GM21515 (cell line): ENCODE measurements at regions not wholly inside any gene's neighbourhood (a gene's known extent, or its start where the extent isn't known, plus 50 kb on each side); places are given as distances from the start of the nearest gene placed in this dataset.
"Not testable (repeated sequence)": the region's sequence is repeated elsewhere in the genome, so short reads cannot be mapped to it uniquely, and the experiment has no call there.

Experiments used
- ATAC-seq: cut with Tn5 transposase; IDR thresholded peaks from one replicate; pipeline ENCODE4 v1.9.1; 2021; ENCODE audit not compliant: unreplicated experiment

DNA sequence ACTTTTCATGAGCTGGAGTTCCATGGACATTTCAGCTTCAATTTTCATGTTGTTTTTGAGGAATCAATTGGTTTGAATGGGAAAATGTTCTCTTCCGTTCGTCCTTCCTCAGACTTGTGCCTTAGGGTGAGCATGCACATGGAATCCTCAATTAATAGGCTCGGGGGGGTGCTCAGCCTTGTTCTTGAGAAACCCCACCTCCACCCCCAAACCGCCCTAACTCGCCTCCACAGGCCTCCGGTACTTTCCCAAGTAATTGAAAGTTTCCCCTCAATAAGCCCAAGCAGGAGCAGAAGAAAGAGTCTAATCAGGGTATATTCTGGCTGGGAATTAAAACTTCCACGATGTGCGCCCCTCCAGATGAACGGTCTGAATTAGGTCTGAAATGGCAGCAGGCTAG, 945.2 kb downstream of the GRID1 start:
- ATAC-seq = no peak

DNA sequence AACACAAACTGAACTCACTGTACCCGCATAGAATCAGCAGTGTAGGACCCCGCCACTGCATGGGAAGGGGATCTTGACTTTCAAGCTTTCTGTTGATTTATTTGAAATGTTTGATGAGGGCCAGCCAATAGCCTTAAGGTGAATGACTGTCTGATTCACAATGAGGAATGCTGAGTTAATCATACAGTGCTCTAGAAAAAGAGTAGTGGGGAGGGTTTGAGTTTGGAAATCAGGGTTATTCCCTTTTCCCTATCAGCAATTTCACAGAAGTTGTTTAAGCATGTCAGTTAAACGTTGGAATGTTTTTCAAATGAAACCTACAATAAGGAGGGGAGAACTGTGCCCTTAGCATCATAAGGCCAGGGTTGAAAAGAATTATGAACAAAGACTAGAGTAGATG, 937.5 kb downstream of the GRID1 start:
- no peak for ATAC-seq

DNA sequence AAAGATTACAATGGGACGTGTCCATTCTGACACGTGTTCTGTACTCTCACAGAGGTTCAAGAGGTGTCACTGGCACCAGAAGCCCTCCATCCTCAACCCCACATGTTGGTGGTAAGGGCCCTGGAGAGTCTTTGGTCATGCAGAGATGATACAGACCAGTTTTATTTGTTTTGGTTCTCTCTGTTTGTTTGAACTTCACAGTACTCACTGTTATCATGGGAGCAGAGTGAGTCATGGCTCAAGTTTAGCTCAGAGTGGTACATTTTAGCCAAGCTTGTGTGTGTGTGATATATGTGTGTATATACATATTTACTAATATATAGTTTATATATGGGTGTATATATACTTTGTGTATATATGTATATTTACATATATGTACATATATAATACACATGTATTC, 935.6 kb downstream of the GRID1 start:
- ATAC-seq = no peak

DNA sequence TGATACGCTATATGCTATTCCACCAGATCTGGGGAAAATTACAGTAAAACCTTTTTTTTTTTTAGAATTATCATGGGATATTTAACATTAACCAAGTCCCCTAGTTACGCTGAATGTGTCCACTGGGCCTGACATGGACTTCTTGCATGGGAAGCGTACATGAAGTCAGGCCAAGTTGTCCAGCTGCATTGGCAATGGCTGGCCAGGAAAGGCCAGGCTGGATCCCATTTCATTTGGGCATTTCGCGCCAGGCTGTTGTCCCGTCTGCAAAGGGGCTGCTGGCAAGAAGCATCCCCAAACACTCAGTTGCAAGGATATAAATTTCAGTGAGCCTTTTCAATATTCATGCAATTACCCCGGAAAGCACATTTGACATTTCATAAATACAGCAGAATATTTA, 933.3 kb downstream of the GRID1 start:
- no peak for ATAC-seq

DNA sequence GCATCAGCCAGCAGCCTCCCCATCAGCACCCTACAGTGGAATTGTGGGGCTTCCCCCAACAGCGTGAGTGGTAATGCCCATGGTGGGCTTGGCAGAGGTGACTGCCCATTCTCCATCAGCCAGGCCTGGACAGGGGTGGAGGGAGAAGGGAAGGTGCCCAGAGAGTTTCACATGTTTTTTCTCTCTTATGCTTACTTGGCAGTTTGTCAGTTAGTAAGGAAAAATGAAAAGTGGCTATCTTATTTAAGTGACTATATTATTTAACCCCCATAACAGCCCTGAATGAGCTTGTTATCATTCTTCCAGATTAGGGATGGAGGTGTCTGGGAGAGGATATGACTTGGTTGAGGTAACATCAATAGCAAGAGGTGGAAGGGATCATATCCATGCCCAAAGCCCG, 921.7 kb downstream of the GRID1 start:
- no peak for ATAC-seq

DNA sequence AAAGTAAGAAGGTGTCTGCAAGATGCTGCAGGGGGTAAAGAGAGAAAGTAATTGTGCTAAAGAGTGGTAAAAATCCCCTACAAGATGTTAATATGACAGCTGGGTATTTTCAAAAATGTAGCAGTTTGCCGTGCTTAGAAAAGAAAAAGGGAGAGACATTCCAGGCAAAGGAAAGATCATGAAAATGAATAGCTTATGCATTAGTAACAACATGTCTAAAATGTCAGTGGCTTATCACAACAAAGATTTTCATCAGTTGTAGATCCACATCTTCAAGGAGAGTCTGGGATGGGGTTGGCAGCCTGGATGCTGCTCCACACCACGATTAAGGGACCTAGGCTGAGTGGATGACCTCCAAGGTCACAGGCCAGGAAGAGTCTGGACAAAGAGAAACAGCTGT, 920.9 kb downstream of the GRID1 start:
- ATAC-seq = no peak

DNA sequence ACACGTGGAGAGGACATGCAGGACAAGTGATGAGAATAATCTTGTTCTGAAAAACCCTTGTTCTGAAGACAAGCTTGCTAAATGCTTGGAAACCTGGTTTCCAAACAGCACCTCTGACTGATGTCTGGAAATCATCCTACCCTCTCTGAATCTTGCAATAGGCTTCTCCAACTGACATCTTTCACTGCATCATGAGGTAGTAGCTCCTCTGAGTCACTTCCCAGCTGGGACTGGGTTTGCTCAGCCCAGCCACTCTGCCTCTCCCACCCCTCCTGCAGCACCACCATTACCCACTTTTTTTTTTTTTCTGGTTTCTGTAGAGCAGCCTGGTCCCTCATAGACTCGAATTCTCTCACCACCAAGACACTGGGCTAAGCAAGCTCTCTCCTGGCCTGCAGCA, 919.8 kb downstream of the GRID1 start:
- no peak for ATAC-seq

DNA sequence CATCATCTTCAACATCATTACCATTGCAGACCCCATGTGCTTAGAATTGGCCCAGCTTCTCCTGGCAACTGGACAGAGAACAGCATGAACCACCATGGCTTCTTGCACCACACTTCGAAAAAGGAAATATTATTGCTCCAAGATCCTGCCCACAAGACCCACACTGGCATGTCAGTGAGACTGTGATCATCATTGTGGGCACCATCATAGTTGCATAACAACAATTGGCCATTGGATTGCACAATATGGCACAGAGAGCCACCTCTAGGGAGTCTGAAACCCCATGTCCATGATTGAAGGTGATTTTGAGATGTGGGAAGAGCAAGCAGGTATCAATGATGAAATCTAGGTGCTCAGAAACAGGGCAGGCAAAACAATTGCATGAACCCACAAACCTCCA, 918.9 kb downstream of the GRID1 start:
- no peak for ATAC-seq

DNA sequence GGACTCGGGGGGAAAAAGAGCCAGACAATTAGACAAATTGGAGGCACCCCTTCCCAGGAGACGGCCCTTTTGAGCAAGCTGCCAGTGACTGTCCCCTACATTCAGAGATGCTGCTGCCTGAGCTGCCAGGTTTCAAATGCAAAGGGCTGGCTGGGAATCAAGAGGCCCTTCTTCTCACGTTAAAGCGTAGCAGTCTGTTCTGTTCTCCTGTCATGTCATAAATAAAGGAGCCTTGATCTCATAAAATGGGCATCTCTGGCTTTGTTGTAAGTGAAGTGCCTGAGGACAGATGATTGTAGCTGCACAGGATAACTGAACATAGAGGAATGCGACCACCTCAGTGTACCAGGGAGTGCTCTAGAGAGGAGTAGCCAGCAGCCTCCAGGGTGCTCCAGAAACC, 917.9 kb downstream of the GRID1 start:
- no peak for ATAC-seq

DNA sequence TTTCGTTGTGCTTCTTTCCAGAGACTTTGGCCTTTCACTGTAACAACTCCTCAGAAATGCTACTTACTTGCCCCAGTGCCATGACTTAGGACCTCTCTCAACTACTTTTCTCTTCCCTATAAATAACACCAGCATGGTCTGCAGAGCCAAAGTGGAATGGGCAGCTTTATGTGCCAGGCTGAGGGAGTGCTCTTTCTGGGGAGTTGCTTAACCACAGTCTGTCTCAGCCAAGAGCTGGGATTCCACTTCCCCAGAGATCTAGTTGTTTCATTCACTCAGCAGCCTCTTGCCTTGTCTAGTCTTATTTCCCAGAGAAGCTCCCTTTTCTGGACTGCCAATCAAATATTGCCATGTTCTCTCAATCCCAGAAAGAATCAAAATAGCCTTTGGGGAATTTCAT, 912.2 kb downstream of the GRID1 start:
- ATAC-seq = no peak

DNA sequence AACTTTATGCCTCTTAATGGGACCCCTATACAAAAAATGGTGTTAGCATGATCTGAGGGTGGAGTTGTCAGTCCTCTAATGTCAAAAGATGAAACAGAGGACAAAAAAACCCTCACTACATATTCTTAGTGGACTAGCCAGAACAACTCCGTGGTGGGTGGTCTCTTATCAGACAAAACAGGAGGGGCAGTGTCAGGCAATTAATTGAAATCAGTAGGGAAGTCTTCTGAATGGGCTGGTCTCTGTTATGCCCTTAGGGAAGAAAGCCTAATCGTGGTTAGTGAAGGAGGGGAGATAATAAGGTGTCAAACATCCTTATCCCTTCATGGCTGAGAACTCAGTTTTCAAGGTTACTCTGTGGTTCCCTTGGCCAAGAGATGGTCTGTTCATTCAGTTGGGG, 909.4 kb downstream of the GRID1 start:
- no peak for ATAC-seq

DNA sequence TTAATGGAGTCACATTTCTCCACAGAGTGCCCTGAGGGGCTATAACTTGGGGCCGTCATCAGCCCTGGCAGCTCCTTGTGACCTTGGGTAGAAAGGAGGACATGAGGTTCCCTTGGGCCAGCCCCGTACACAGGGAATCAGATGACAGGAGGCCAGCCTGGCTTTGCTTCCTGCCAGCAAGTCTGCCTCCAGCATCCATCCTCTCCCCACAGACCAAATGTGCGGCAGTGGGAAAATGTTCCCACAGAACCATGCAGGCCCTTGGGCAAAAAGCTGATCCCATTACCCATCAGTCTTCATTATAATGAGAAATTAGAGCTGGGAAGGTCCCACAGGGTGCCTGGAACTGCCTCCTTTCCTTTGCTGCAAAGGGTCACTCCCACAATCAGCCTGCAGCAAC, 908.3 kb downstream of the GRID1 start:
- ATAC-seq = no peak

DNA sequence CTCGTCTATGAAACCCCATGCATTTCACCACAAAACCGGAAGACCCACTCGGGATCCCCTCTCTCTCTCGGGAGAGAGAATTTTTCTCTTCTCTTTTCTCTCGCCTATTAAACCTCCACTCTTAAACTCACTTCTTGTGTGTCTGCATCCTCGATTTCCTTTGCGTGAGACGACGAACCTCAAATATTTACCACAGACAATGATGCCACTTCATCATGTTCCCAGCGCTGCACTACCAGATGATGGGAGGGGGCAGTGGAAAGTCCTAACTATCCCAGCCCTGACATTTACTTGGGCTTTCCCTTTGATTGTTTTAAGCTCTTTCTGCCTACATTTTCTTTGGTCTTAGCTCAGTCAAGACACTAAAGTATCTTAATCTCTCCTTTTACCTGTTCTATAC, 906.7 kb downstream of the GRID1 start:
- no peak for ATAC-seq

DNA sequence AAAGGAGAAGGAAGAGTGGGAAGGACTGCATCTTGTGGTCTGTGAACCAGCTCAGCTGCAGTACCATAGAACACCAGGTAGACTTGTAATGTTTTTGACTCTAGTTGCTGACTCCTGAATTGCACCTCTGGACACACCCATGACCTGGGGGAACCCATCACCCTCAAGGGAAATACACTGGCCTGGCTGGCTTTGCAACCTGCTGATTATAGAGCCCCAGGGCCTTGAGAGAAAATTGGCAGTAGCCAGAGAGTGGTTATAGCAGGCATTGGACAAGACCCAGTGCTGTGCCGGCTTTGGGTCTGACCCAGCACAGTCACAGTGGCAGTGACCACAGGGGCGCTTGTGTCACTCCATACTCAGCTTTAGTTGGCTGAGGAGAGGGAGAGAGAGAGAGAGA, 902.3 kb downstream of the GRID1 start:
- no peak for ATAC-seq

DNA sequence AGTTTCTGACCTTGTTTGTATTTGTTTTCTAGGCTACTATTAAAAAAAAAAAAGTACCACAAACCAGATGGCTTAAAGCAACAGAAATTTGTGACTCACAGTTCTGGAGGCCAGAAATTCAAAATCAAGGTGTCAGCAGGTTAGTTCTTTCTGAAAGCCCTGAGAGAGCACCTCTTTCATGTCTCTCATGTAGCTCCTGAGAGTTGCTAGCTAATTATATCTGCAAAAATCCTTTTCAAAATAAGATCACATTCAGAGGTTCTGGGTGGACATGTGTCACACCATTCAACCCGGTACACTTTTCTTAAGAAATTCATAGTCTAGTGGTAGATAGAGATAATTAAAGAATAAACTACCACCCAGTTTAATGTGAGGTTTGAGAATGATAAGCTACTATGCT, 888.6 kb downstream of the GRID1 start:
- ATAC-seq = no peak

DNA sequence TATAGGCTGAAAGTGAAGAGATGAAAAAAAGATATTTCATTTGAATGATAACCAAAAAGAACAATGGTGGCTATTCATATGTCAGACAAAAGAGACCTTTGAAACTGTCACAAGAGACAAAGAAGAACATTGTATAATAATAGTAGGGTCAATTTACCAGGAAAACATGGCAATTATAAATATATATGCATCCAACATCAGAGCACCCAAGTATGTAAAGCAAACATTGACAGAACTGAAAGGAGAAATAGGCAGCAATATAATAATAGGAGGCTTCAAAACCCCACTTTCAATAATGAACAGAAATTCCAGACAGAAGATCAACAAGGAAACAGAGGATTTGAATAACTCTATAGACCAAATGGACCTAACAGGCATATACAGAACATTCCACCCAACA, 876.2 kb downstream of the GRID1 start:
- no peak for ATAC-seq

DNA sequence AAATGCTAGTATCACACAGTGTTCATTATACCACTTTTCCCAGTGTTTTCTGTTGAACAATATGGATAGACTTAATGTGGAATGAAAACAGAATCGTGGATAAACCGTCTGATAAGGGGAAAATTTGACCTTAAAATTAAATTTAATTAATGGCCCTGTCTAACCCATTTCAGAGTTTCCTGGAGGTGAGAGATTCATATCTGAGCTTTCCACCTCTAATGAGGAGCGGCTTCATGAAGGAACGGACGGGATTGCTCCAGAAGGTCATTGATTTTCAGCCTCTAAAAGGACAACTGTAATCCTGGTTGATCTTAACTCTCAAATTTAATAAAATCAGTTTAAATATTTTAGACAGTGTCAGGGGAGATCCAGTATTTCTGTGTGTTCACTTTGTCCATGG, 874.9 kb downstream of the GRID1 start:
- no peak for ATAC-seq

DNA sequence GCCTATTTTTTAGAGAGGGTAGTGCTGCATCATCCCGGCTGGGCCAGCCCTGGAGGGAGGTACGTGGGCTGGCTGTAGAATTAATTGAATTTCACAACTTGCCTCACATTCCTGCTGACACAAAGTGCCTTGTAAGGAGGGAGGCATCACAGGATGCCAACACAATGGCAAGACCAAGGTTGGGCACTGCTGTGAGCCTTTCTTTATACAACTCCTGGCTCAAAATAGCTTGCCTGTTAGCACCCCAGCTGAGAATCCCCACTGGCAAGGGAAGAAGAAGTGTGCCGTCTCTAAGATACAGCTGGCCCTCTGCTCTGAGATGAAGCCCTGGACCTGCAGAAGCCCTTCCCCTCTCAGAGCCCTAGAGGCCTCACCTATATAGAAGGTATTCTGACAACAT, 873.9 kb downstream of the GRID1 start:
- no peak for ATAC-seq

DNA sequence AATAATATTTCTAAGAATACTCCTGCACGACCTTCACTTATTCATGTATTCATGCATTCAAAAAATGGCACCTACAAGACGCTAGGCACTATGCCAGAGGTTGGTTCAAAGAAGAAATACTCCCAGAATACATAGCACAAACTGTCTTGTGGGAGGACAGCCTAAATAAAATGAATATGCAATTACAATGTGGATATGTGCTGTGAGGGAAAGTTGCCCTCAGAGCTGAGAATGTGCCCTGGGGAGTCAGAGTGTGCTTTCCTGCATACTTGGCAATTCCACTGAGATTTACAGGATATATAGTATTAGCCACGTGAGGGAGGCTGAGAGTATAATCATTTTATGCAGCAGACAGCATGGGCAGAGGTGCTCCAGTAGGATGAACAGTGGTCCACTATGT, 872.9 kb downstream of the GRID1 start:
- no peak for ATAC-seq

DNA sequence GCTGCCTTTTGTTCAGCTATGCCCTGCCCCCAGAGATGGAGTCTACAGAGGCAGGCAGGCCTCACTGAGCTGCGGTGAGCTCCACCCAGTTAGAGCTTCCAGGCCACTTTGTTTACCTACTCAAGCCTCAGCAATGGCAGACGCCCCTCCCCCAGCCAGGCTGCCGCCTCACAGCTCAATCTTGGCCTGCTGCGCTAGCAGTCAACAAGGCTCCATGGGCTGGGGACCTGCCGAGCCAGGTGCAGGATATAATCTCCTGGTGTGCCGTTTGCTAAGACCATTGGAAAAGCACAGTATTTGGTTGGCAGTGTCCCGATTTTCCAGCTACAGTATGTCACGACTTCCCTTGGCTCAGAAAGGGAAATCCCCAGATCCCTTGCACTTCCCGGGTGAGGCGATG, 862.0 kb downstream of the GRID1 start:
- ATAC-seq = not testable (repeated sequence)

DNA sequence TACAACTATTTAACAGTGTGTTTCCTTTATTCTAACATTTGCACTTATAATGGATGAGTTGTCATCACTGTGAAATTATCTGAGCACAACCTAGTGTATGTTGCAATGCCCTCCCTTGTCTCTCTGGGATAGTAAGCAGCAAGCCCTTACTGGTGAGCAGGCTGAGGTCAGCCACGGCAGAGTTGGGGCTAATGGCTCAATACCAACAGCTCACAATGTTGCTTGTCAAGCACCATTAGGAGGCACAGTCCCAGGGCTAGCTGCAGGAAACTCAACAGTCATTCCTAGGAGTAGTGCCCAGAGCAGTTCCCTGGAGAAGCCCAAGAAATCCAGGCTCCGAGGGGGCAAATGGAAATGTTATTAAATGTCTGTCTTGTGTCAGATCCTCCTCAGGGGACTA, 858.4 kb downstream of the GRID1 start:
- ATAC-seq = no peak

DNA sequence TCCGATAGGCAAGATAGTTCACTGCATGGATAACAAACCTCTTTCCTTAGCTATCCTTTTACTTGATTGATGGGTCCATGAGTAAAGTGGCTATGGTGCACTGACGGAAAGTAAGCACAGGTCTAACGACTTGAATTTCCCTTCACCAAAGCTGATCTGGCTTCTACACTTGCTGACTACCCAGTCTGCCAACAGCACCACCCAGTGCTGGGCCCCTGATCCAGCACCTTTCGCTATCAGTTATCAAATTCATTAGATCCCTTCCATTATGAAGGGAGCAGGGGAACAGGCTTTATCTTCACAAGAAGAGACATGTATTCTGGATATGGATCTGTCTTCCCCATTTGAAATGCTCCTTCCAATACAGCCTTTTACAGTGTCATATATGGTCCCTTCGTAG, 855.9 kb downstream of the GRID1 start:
- no peak for ATAC-seq

DNA sequence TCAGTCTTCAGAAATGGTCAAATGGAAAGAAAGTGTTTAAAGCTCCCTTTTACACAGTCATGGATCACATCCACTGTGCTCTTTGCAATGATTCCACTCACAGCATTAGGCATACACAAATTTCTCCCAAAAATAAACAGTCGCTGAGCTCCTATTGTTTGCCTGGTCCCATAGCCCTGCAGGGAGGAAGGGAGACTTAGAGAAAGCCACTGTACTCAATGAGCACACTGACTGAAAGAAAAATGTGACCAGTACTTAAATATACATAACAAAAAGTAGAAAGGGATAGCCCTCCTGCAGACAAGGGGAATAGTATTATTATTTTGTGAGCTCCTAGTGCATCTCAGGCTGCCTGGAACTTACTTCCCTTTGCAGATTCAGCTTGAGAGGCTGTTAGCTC, 853.2 kb downstream of the GRID1 start:
- ATAC-seq = no peak

DNA sequence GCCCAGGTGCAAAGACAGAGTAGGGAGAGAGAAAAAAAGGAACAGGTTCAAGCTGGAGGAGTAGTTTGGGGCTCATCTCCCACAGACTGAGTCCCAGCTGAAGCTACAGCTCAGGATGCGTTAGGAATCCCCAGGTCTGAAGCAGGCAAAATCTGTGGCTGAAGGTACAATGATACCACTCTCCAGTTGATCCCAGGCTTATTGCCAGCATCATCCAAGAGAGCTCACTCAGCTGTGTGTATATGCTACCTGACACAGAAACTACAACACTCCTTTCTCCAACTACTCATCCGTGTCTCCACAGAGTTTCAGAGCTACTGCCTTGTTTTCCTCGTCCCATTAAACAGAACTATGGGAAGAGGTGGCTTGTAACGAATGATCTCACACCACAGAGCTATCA, 851.3 kb downstream of the GRID1 start:
- ATAC-seq = no peak
